IMR-90 (cell line): ENCODE measurements at regions not wholly inside any gene's neighbourhood (a gene's known extent, or its start where the extent isn't known, plus 50 kb on each side); places are given as distances from the start of the nearest gene placed in this dataset.

Experiments used
- ATAC-seq: fragments of 200-7000 bp; cut with Tn5 transposase; 2 replicates; pipeline ENCODE4 v1.9.1; 2020; ENCODE audit warnings: low read depth, mild to moderate bottlenecking, moderate library complexity
- BruUV-seq: library from RNA; stranded (reverse); fragments of 400-500 nt; replicated peaks from 2 replicates; lab custom pipeline; 2021; lab: Mats Ljungman, UMichigan
- CTCF ChIA-PET: fragments of 300-600 bp; formaldehyde crosslinking; extraction: SDS; loops from one replicate; lab custom pipeline; 2021; ENCODE audit warnings: antibody characterized with exemption; lab: Yijun Ruan, JAX
- POLR2A ChIA-PET: fragments of 300-600 bp; sonication (Branson Sonifier 250); formaldehyde crosslinking; loops from one replicate; lab custom pipeline; 2022; ENCODE audit warnings: antibody characterized with exemption; ENCODE audit not compliant: unreplicated experiment; lab: Charles Lee
- DNase-seq: peaks from one replicate; pipeline ENCODE4 v3.0.0; 2013
- H2AFZ ChIP-seq: replicated peaks from 2 replicates; pipeline ENCODE3; 2013; ENCODE audit warnings: low read length, mild to moderate bottlenecking; ENCODE audit not compliant: poor library complexity
- H2AK5ac ChIP-seq: 2 replicates; pipeline ENCODE4 v1.6.1; 2013; ENCODE audit warnings: low read depth, low read length, inconsistent platforms
- H2AK9ac ChIP-seq: replicated peaks from 2 replicates; pipeline ENCODE3; 2013; ENCODE audit warnings: mild to moderate bottlenecking, low read depth, low read length, moderate library complexity; ENCODE audit not compliant: poor library complexity
- H2BK120ac ChIP-seq: 2 replicates; pipeline ENCODE4 v1.6.1; 2013; ENCODE audit warnings: low read depth, low read length, inconsistent platforms
- H2BK15ac ChIP-seq: 3 replicates; pipeline ENCODE4 v1.6.1; 2013; ENCODE audit warnings: low read depth, low read length, inconsistent platforms
- H2BK20ac ChIP-seq: 2 replicates; pipeline ENCODE4 v1.6.1; 2013; ENCODE audit warnings: low read depth, mild to moderate bottlenecking, inconsistent platforms, low read length, moderate library complexity
- H2BK5ac ChIP-seq: 2 replicates; pipeline ENCODE4 v1.6.1; 2013; ENCODE audit warnings: mild to moderate bottlenecking, low read depth, low read length, inconsistent platforms; ENCODE audit not compliant: poor library complexity, severe bottlenecking
- H3K14ac ChIP-seq: replicated peaks from 2 replicates; pipeline ENCODE4 v1.6.1; 2013; ENCODE audit warnings: low read depth, low read length, inconsistent platforms
- H3K18ac ChIP-seq: 2 replicates; pipeline ENCODE4 v1.6.1; 2013; ENCODE audit warnings: low read depth, low read length, control low read depth
- H3K23ac ChIP-seq: 2 replicates; pipeline ENCODE4 v1.6.1; 2013; ENCODE audit warnings: low read depth, low read length, inconsistent platforms
- H3K27ac ChIP-seq: 2 replicates; pipeline ENCODE4 v1.5.1; 2013; ENCODE audit warnings: mild to moderate bottlenecking, control low read depth, low read length; ENCODE audit not compliant: insufficient read depth
- H3K27me3 ChIP-seq: 2 replicates; pipeline ENCODE4 v1.6.1; 2013; ENCODE audit warnings: low read length; ENCODE audit not compliant: control insufficient read depth, insufficient read depth
- H3K36me3 ChIP-seq: 2 replicates; pipeline ENCODE4 v1.6.1; 2013; ENCODE audit warnings: low read length, mixed read lengths; ENCODE audit not compliant: control insufficient read depth, insufficient read depth
- H3K4ac ChIP-seq: 2 replicates; pipeline ENCODE4 v1.6.1; 2013; ENCODE audit warnings: low read depth, low read length, inconsistent platforms
- H3K4me1 ChIP-seq: 2 replicates; pipeline ENCODE4 v1.6.1; 2013; ENCODE audit warnings: low read length, mixed read lengths; ENCODE audit not compliant: control insufficient read depth, insufficient read depth
- H3K4me2 ChIP-seq: 2 replicates; pipeline ENCODE4 v1.6.1; 2013; ENCODE audit warnings: low read depth, mild to moderate bottlenecking, control low read depth, low read length, moderate library complexity
- H3K4me3 ChIP-seq: 2 replicates; pipeline ENCODE4 v1.5.1; 2013; ENCODE audit warnings: low read depth, mild to moderate bottlenecking, control low read depth, low read length, moderate library complexity; ENCODE audit not compliant: insufficient read depth
- H3K56ac ChIP-seq: 2 replicates; pipeline ENCODE4 v1.6.1; 2013; ENCODE audit warnings: low read length, inconsistent platforms; ENCODE audit not compliant: insufficient read depth; ENCODE audit errors: extremely low read depth
- H3K79me1 ChIP-seq, 2 experiments: 2 replicates each; pipeline ENCODE4 v1.6.1; 2013; ENCODE audit warnings: low read length in 2 of 2, inconsistent platforms in 1 of 2, low read depth in 1 of 2
- H3K9ac ChIP-seq: 2 replicates; pipeline ENCODE4 v1.6.1; 2013; ENCODE audit warnings: low read depth, low read length, control low read depth
- H3K9me1 ChIP-seq: 2 replicates; pipeline ENCODE4 v1.6.1; 2013; ENCODE audit warnings: low read length, inconsistent platforms; ENCODE audit not compliant: insufficient read depth
- H3K9me3 ChIP-seq: 2 replicates; pipeline ENCODE4 v1.6.1; 2013; ENCODE audit warnings: low read length; ENCODE audit not compliant: control insufficient read depth, insufficient read depth
- H4K20me1 ChIP-seq: 2 replicates; pipeline ENCODE4 v1.6.1; 2013; ENCODE audit warnings: low read length, inconsistent platforms; ENCODE audit not compliant: insufficient read depth
- H4K5ac ChIP-seq: 2 replicates; pipeline ENCODE4 v1.6.1; 2013; ENCODE audit warnings: mild to moderate bottlenecking, low read depth, low read length, control low read depth
- H4K8ac ChIP-seq, 2 experiments: 2 replicates each; pipeline ENCODE4 v1.6.1; 2013; ENCODE audit warnings: low read depth in 2 of 2, low read length in 2 of 2, control low read depth in 1 of 2, inconsistent platforms in 1 of 2
- H4K91ac ChIP-seq: 2 replicates; pipeline ENCODE4 v1.6.1; 2013; ENCODE audit warnings: low read depth, low read length, inconsistent platforms; ENCODE audit not compliant: insufficient read depth
- MAFK ChIP-seq: IDR thresholded peaks from 2 replicates; pipeline ENCODE4 v1.6.1; 2012; ENCODE audit warnings: low read depth, low read length, improper control_type of control experiment
- NFE2L2 ChIP-seq: fragments of 150-350 bp; IDR thresholded peaks from 2 replicates; pipeline ENCODE4 v1.6.1; 2016; ENCODE audit warnings: low read depth, mild to moderate bottlenecking, low read length
- RCOR1 ChIP-seq: IDR thresholded peaks from 2 replicates; pipeline ENCODE4 v1.6.1; 2012; ENCODE audit warnings: mild to moderate bottlenecking, low read length, improper control_type of control experiment; ENCODE audit not compliant: insufficient replicate concordance
- dilution Hi-C: fragments of 300-500 bp; cut with HindIII; formaldehyde crosslinking; loops from one replicate; pipeline ENCODE4 v1.14.3; 2018; ENCODE audit warnings: low sequenced_read_pairs; ENCODE audit not compliant: unreplicated experiment
- in situ Hi-C: fragments of 300-500 bp; cut with MboI; formaldehyde crosslinking; loops from 3 replicates; pipeline ENCODE4 v1.14.3; 2019; ENCODE audit warnings: low sequenced_read_pairs, inconsistent platforms, mixed read lengths
- intact Hi-C: fragments of 100-400 bp; cut with micrococcal nuclease; formaldehyde crosslinking; loops from 2 replicates; pipeline ENCODE4 v1.10.0; 2022

- Histone ChIP-seq H3K23ac (no peak overlapping the region), H4K8ac (no peak overlapping the region), H2AK9ac (no peak overlapping the region), H4K20me1 (no peaks in the 10 kb centered on the region), H3K9me3 (no peaks in the 10 kb centered on the region), H3K79me1 (no peaks in the 10 kb centered on the region), H3K4me2 (no peak overlapping the region), H3K9me1 (no peaks in the 10 kb centered on the region), H3K4me3 (no peak overlapping the region), H3K56ac (no peak overlapping the region), H3K4ac (no peak overlapping the region), H3K36me3 (no peaks in the 10 kb centered on the region), H2BK15ac (no peak overlapping the region), H2BK5ac (no peak overlapping the region), H4K5ac (no peak overlapping the region), H3K14ac (no peak overlapping the region), H2BK120ac (no peak overlapping the region), H3K27me3 (no peaks in the 10 kb centered on the region), H2AFZ (no peak overlapping the region), H2BK20ac (no peak overlapping the region), H3K18ac (no peak overlapping the region), H3K27ac (no peak overlapping the region), H3K9ac (no peak overlapping the region), H3K4me1 (no peaks in the 10 kb centered on the region), H4K91ac (no peak overlapping the region), H2AK5ac (no peak overlapping the region)
- dilution Hi-C loops: no loop called here
- TF ChIP-seq MAFK (no peak), RCOR1 (no peak), NFE2L2 (no peak)
- DNase-seq (no peak), ATAC-seq (no peak)
- BruUV-seq: no TSS peak
- intact Hi-C loops: no loop called here
- in situ Hi-C loops: no loop called here
- ChIA-PET POLR2A (no interaction called here), CTCF (no interaction called here)
Measured at GRCh38 chr4:32030406-32030805, 1310.2 kb downstream of the PCDH7 start.
